ENCODE measurements at regions not wholly inside any gene's neighbourhood (a gene's known extent, or its start where the extent isn't known, plus 50 kb on each side); places are given as distances from the start of the nearest gene placed in this dataset.

GRCh38 chr2:15840148-15840547 lies 100.2 kb upstream of the MYCN start:
- H3K36me3 ChIP-seq (ENCODE audit: insufficient read depth, low read length), result no peaks in the 10 kb centered on the region
- H2AFZ ChIP-seq (ENCODE audit: low read depth, low read length), result no peak overlapping the region
- H3K9ac ChIP-seq (ENCODE audit: low read depth, low read length), result no peak overlapping the region
- H3K9me3 ChIP-seq (ENCODE audit: insufficient read depth, low read length, severe bottlenecking), result no peaks in the 10 kb centered on the region
- no peak for ATAC-seq (ENCODE audit: insufficient read depth, low read depth)
- H3K4me1 ChIP-seq (ENCODE audit: insufficient read depth, low read length), result no peaks in the 10 kb centered on the region
- H3K27ac ChIP-seq (ENCODE audit: low read length), result no peak overlapping the region
- no peak overlapping the region for H3K4me3 ChIP-seq (ENCODE audit: low read depth in 1 of 2, low read length in 2 of 2)
- H3K79me2 ChIP-seq (ENCODE audit: insufficient read depth, low read length), result no peaks in the 10 kb centered on the region
- DNase-seq, result no peak
- no peaks in the 10 kb centered on the region for H3K27me3 ChIP-seq (ENCODE audit: insufficient read depth, low read length, poor library complexity)
- TF ChIP-seq EZH2 (IDR thresholded peaks at IDR 0.05; ENCODE audit: borderline replicate concordance, low read depth, low read length, severe bottlenecking) (no peak), CTCF (IDR thresholded peaks at IDR 0.05; ENCODE audit: borderline replicate concordance, extremely low read depth, low read length, poor library complexity, severe bottlenecking) (no peak)
- no peaks in the 10 kb centered on the region for H4K20me1 ChIP-seq (ENCODE audit: insufficient read depth, low read length)
- H3K4me2 ChIP-seq (ENCODE audit: insufficient read depth, low read length), result no peak overlapping the region

GRCh38 chr2:15840969-15841368 lies 99.4 kb upstream of the MYCN start:
- Histone ChIP-seq H3K4me3 (ENCODE audit: low read depth in 1 of 2, low read length in 2 of 2) (no peak overlapping the region), H3K27ac (ENCODE audit: low read length) (no peak overlapping the region), H2AFZ (ENCODE audit: low read depth, low read length) (no peak overlapping the region), H3K9me3 (ENCODE audit: insufficient read depth, low read length, severe bottlenecking) (no peaks in the 10 kb centered on the region), H3K27me3 (ENCODE audit: insufficient read depth, low read length, poor library complexity) (no peaks in the 10 kb centered on the region), H4K20me1 (ENCODE audit: insufficient read depth, low read length) (no peaks in the 10 kb centered on the region), H3K36me3 (ENCODE audit: insufficient read depth, low read length) (no peaks in the 10 kb centered on the region), H3K79me2 (ENCODE audit: insufficient read depth, low read length) (no peaks in the 10 kb centered on the region), H3K4me1 (ENCODE audit: insufficient read depth, low read length) (no peaks in the 10 kb centered on the region), H3K4me2 (ENCODE audit: insufficient read depth, low read length) (no peak overlapping the region), H3K9ac (ENCODE audit: low read depth, low read length) (no peak overlapping the region)
- no peak for DNase-seq
- no peak for ATAC-seq (ENCODE audit: insufficient read depth, low read depth)
- TF ChIP-seq CTCF (IDR thresholded peaks at IDR 0.05; ENCODE audit: borderline replicate concordance, extremely low read depth, low read length, poor library complexity, severe bottlenecking) (no peak), EZH2 (IDR thresholded peaks at IDR 0.05; ENCODE audit: borderline replicate concordance, low read depth, low read length, severe bottlenecking) (no peak)

GRCh38 chr2:15841776-15842560 lies 98.4 kb upstream of the MYCN start:
- TF ChIP-seq EZH2 (IDR thresholded peaks at IDR 0.05; ENCODE audit: borderline replicate concordance, low read depth, low read length, severe bottlenecking), result no peak
- TF ChIP-seq CTCF (IDR thresholded peaks at IDR 0.05; ENCODE audit: borderline replicate concordance, extremely low read depth, low read length, poor library complexity, severe bottlenecking), result no peak
- no peaks in the 10 kb centered on the region for H3K27me3 ChIP-seq (ENCODE audit: insufficient read depth, low read length, poor library complexity)
- H3K4me3 ChIP-seq (ENCODE audit: low read depth in 1 of 2, low read length in 2 of 2), result no peak overlapping the region
- DNase-seq (no peak), ATAC-seq (ENCODE audit: insufficient read depth, low read depth) (no peak)
- no peak overlapping the region for H2AFZ ChIP-seq (ENCODE audit: low read depth, low read length)
- H3K79me2 ChIP-seq (ENCODE audit: insufficient read depth, low read length), result no peaks in the 10 kb centered on the region
- H3K4me1 ChIP-seq (ENCODE audit: insufficient read depth, low read length), result no peaks in the 10 kb centered on the region
- H3K36me3 ChIP-seq (ENCODE audit: insufficient read depth, low read length), result no peaks in the 10 kb centered on the region
- H3K9ac ChIP-seq (ENCODE audit: low read depth, low read length), result no peak overlapping the region
- no peak overlapping the region for H3K4me2 ChIP-seq (ENCODE audit: insufficient read depth, low read length)
- no peaks in the 10 kb centered on the region for H4K20me1 ChIP-seq (ENCODE audit: insufficient read depth, low read length)
- H3K9me3 ChIP-seq (ENCODE audit: insufficient read depth, low read length, severe bottlenecking), result peaks cover 1% of the 10 kb centered on the region
- H3K27ac ChIP-seq (ENCODE audit: low read length), result no peak overlapping the region

All from DND-41 (cell line).